IPS-15b (cell line): ENCODE measurements at regions not wholly inside any gene's neighbourhood (a gene's known extent, or its start where the extent isn't known, plus 50 kb on each side); places are given as distances from the start of the nearest gene placed in this dataset.

Experiments used
- H3K27me3 ChIP-seq: one replicate; pipeline ENCODE4 v1.6.1; 2013; ENCODE audit warnings: low read length; ENCODE audit not compliant: control insufficient read depth, insufficient read depth
- H3K36me3 ChIP-seq: one replicate; pipeline ENCODE4 v1.6.1; 2013; ENCODE audit warnings: low read length; ENCODE audit not compliant: control insufficient read depth, insufficient read depth
- H3K4me1 ChIP-seq: one replicate; pipeline ENCODE4 v1.6.1; 2013; ENCODE audit warnings: mild to moderate bottlenecking, low read length; ENCODE audit not compliant: control insufficient read depth, insufficient read depth
- H3K4me3 ChIP-seq: one replicate; pipeline ENCODE4 v1.5.1; 2013; ENCODE audit warnings: low read depth, low read length
- H3K9ac ChIP-seq: one replicate; pipeline ENCODE4 v1.6.1; 2013; ENCODE audit warnings: low read depth, mild to moderate bottlenecking, low read length
- H3K9me3 ChIP-seq: one replicate; pipeline ENCODE4 v1.6.1; 2013; ENCODE audit warnings: mild to moderate bottlenecking, low read length; ENCODE audit not compliant: control insufficient read depth, insufficient read depth

GRCh38 chr12:19951664-19952063 is 416.7 kb upstream of the PDE3A start:
- Histone ChIP-seq H3K36me3 (no peaks in the 10 kb centered on the region), H3K4me1 (no peaks in the 10 kb centered on the region), H3K4me3 (no peak overlapping the region), H3K27me3 (no peaks in the 10 kb centered on the region), H3K9ac (no peak overlapping the region), H3K9me3 (no peaks in the 10 kb centered on the region)

GRCh38 chr12:19953734-19954133 is 414.6 kb upstream of the PDE3A start:
- H3K27me3 ChIP-seq: no peaks in the 10 kb centered on the region
- no peak overlapping the region for H3K4me3 ChIP-seq
- H3K4me1 ChIP-seq: no peaks in the 10 kb centered on the region
- H3K9me3 ChIP-seq: no peaks in the 10 kb centered on the region
- no peak overlapping the region for H3K9ac ChIP-seq
- H3K36me3 ChIP-seq: no peaks in the 10 kb centered on the region

GRCh38 chr12:19954163-19954562 is 414.2 kb upstream of the PDE3A start:
- no peaks in the 10 kb centered on the region for H3K9me3 ChIP-seq
- no peaks in the 10 kb centered on the region for H3K36me3 ChIP-seq
- no peaks in the 10 kb centered on the region for H3K27me3 ChIP-seq
- H3K4me1 ChIP-seq: no peaks in the 10 kb centered on the region
- H3K9ac ChIP-seq: no peak overlapping the region
- H3K4me3 ChIP-seq: no peak overlapping the region

- Histone ChIP-seq H3K4me3 (no peak overlapping the region), H3K36me3 (no peaks in the 10 kb centered on the region), H3K9ac (no peak overlapping the region), H3K9me3 (no peaks in the 10 kb centered on the region), H3K27me3 (no peaks in the 10 kb centered on the region), H3K4me1 (peaks cover 4% of the 10 kb centered on the region)
Observed at GRCh38 chr12:19957308-19958125, 410.8 kb upstream of the PDE3A start.

- Histone ChIP-seq H3K36me3 (no peaks in the 10 kb centered on the region), H3K9me3 (no peaks in the 10 kb centered on the region), H3K4me3 (no peak overlapping the region), H3K4me1 (peaks cover 4% of the 10 kb centered on the region), H3K27me3 (no peaks in the 10 kb centered on the region), H3K9ac (no peak overlapping the region)
Observed at GRCh38 chr12:19958389-19958788, 409.9 kb upstream of the PDE3A start.

- no peak overlapping the region for H3K4me3 ChIP-seq
- H3K36me3 ChIP-seq: no peaks in the 10 kb centered on the region
- peaks cover 9% of the 10 kb centered on the region for H3K4me1 ChIP-seq
- no peaks in the 10 kb centered on the region for H3K27me3 ChIP-seq
- no peak overlapping the region for H3K9ac ChIP-seq
- H3K9me3 ChIP-seq: no peaks in the 10 kb centered on the region
Observed at GRCh38 chr12:19959353-19959752, 409.0 kb upstream of the PDE3A start.

GRCh38 chr12:19960527-19960926 is 407.8 kb upstream of the PDE3A start:
- Histone ChIP-seq H3K9me3 (no peaks in the 10 kb centered on the region), H3K36me3 (no peaks in the 10 kb centered on the region), H3K27me3 (no peaks in the 10 kb centered on the region), H3K4me1 (peaks cover 10% of the 10 kb centered on the region), H3K4me3 (no peak overlapping the region), H3K9ac (no peak overlapping the region)

- no peaks in the 10 kb centered on the region for H3K36me3 ChIP-seq
- H3K9ac ChIP-seq: no peak overlapping the region
- no peaks in the 10 kb centered on the region for H3K9me3 ChIP-seq
- H3K27me3 ChIP-seq: no peaks in the 10 kb centered on the region
- H3K4me1 ChIP-seq: peaks cover 10% of the 10 kb centered on the region
- no peak overlapping the region for H3K4me3 ChIP-seq
Observed at GRCh38 chr12:19962192-19962591, 406.1 kb upstream of the PDE3A start.

- Histone ChIP-seq H3K36me3 (no peaks in the 10 kb centered on the region), H3K27me3 (no peaks in the 10 kb centered on the region), H3K4me1 (peaks cover 12% of the 10 kb centered on the region), H3K4me3 (no peak overlapping the region), H3K9ac (no peak overlapping the region), H3K9me3 (no peaks in the 10 kb centered on the region)
Observed at GRCh38 chr12:19963972-19964371, 404.4 kb upstream of the PDE3A start.

GRCh38 chr12:19964549-19964948 is 403.8 kb upstream of the PDE3A start:
- Histone ChIP-seq H3K9ac (no peak overlapping the region), H3K27me3 (no peaks in the 10 kb centered on the region), H3K36me3 (no peaks in the 10 kb centered on the region), H3K4me1 (peaks cover 12% of the 10 kb centered on the region), H3K4me3 (no peak overlapping the region), H3K9me3 (no peaks in the 10 kb centered on the region)

GRCh38 chr12:19965196-19966038 is 402.9 kb upstream of the PDE3A start:
- Histone ChIP-seq H3K36me3 (no peaks in the 10 kb centered on the region), H3K27me3 (no peaks in the 10 kb centered on the region), H3K9ac (no peak overlapping the region), H3K4me1 (peaks cover 12% of the 10 kb centered on the region), H3K9me3 (no peaks in the 10 kb centered on the region), H3K4me3 (no peak overlapping the region)

- Histone ChIP-seq H3K9ac (no peak overlapping the region), H3K4me1 (peaks cover 20% of the 10 kb centered on the region), H3K4me3 (no peak overlapping the region), H3K9me3 (no peaks in the 10 kb centered on the region), H3K27me3 (no peaks in the 10 kb centered on the region), H3K36me3 (no peaks in the 10 kb centered on the region)
Observed at GRCh38 chr12:19967001-19967400, 401.3 kb upstream of the PDE3A start.
